NCI-H524 (cell line): ENCODE measurements at regions not wholly inside any gene's neighbourhood (a gene's known extent, or its start where the extent isn't known, plus 50 kb on each side); places are given as distances from the start of the nearest gene placed in this dataset.
"Not testable (repeated sequence)": the region's sequence is repeated elsewhere in the genome, so short reads cannot be mapped to it uniquely, and the experiment has no call there.

Experiments used
- DNase-seq, 2 experiments: peaks; one replicate each; lab custom pipeline; 2025; lab: John Stamatoyannopoulos, UW

DNA sequence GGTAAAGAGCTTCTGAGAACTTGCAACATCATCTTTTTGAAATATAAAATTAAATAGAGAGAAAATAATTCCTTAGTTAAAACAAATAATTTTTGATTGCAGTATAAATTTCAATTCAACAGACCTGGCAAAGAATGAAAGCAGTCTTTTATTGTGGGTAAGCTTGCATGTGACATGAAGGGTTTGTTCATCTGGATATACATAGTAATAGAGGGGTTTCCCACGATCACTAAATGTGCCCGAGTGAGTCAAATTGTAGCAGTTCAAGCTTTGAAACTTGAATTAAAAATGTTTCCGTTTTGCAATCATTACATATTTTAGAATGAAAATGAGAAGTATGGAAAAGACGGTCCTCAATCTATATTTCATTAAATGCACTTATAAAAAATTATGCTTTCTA lies 658.4 kb upstream of the MBL2 start:
- no peak for DNase-seq

DNA sequence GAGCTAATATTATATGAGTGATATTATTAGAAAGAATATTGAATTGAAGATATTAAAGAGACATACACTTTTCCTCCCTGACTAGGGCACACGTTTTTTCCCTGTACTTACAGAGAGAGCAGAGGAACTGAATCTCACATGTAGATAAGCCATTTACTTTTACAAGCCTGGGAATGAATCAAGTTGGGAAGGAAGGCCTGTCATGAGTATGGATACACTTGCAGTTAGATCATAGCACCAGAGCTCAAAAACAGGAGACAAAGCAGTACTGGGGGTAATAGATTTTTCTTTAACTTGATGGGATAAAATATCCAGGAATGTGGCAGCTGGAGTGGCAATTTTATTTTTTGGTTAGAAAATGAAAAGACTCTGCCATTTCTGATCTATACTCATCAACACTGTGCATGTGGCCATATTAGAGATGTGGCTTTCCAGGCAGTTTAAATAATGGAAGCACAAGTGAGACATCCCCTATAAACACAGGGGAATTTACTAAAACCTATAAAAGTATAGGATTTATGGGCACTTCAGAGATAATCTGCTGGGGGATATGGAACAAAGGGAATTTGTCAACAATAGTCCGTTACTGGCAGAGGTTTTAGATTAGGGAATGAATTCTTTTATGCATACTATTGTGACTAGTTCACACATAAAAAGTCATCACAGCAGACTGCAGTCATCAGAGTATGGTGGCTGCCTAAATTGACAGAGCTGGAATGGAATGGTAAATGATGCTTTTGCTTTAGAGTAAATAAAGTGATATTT lies 657.7 kb upstream of the MBL2 start:
- no peak for DNase-seq

DNA sequence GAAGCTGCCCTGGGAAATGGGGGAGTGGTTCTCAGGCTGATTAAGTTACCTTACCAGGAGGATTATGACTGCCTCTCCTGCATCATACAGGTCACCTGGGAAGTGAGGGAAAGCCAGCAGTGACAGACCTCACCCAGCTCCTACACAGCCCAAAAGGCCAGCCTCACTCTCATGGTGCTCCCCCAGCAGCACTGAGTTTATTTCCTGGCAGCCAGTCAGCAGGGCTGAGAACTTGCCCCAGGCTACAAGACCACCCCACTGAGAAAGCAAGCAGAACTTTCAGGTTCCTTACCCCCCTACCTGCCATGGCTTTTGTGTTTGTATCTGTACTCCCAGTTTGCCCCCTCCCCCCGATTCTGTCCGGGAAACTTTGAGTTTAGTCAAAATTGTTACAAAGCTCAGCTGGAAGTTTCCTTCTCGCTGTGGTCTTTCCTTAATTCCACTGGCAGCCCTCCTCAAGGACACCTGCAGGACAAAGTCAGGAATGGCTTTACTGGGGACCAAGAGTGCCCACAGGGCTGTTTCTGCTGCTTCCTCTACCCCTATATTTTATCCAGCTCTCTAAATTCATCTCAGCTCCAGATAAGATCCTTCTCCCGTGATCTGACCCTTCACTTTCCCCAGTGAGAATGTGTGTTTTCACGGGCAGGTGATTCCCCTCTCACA lies 649.8 kb upstream of the MBL2 start:
- no peak for DNase-seq

DNA sequence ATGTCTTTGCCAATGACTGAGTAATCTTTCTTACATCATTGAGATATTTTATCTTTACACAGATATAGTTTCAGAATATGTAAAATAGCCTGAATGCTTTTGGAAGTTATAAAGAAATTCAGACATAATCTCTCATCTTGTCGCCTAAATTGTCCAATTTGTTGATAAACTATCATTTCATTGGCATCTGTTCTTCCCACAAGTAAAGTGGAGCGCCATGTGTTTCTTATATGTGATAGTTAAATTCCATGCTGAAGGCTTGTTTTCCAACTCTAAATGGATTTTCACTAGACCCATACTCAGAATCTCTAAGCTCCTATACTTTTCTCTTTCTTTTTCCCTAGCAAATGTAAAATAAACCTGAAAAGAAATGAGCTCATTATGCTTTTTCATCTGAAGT lies 640.1 kb upstream of the MBL2 start:
- DNase-seq: no peak

DNA sequence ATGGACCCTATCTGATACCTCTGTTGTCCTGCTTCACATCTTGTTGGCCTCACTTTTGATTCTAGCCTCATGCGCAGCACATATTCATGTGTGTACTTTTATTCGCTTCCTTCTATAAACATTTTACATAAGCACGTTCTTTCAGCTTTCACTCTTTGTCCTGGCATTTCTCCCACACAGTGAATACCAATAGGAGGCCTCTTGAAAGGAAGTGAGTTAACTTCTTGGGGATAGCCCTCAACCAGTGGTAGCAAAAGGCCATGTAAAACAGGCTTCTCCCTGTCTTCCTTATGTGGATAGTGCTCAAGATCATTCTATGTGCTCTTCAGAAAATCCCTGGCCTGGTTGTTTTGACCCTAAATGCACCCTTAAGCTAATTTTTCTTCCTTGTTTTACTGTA lies 633.9 kb upstream of the MBL2 start:
- no peak for DNase-seq

DNA sequence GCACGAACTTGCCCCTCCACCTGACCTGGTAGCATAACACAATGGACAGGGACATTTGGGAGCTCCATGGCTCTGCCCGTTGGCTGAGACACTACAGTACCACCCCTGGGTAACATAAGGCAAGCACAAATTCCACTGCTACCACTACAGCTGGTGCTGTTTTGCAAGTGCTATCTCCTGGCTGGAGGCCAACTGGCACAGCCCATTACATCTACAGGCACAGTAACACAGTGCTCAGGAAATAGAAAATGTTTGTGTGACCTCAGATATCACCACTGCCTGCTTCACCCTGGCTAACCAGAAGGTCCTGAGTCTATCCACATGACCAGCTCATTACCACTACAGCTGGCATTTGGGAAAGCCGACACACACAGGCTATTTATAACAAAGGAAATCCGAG lies 631.1 kb upstream of the MBL2 start:
- DNase-seq: no peak

DNA sequence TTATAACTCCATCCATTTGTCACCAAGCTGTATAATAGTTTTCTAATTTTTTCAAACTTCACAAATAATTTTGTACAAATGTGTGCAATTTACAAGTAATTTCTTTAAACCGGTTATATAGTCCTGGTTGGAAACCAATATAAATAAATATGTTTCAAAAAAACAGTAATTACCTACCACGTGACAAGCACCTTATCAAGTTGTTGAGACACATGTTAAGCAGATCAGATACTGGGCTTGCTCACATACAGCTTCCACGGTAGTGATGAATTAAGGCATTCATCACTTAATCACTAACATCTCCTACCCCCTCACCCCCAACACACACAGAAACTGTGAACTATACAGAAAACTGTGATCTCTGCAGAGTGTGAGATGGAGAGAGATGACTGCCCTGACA lies 630.0 kb upstream of the MBL2 start:
- no peak for DNase-seq

DNA sequence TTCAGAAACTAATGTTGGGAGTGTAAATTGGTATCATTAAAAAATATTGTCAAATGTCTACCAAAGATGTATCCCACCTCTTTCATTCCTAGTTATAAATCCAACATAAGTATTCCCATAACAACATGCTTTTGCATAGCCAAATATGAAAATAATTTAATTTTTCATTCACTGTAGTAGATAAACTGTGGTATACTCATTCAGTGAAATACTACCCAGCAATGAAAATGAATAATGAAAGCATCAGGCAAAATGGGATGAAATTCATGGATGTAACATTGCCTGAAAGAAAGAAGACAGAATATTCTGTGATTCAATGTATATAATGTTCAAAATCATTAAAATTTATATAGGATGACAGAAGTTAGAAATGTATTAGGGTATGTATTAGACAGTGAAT lies 629.0 kb upstream of the MBL2 start:
- no peak for DNase-seq

DNA sequence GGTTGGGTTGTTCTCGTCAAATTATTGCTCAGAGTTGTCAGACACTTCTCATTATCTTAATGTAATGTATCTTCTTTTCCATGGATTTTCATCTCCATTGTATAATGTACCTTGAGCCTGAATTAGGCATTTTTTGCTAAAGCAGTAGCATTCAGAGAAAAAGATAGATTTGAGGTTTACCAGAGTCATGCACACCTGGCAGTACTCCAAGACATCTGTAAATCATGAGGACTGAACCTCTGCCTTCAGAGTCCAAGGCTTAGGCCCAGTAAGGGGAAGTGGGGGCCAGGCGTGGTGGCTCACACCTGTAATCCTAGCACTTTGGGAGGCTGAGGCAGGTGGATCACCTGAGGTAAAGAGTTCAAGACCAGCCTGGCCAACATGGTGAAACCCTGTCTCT lies 624.3 kb upstream of the MBL2 start:
- DNase-seq: no peak

DNA sequence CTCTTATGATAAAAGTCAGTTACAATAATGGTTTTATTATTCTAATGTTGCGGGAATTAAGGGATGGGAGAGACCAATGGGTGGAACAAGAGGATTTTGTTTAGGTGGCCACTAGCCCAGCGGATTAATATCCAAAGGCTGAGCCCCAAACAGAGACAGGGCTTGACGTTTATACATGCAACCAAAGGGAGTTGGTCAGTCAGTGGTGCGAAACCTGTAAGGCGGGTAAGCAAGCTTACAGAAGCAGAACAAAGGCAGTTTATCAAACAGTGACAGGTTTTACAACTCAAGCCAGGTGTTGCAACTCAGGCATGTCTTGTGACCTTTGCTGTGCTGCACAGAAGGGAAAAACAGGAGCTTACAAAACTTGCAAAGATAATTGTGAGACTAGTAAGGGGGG lies 622.9 kb upstream of the MBL2 start:
- no peak for DNase-seq

DNA sequence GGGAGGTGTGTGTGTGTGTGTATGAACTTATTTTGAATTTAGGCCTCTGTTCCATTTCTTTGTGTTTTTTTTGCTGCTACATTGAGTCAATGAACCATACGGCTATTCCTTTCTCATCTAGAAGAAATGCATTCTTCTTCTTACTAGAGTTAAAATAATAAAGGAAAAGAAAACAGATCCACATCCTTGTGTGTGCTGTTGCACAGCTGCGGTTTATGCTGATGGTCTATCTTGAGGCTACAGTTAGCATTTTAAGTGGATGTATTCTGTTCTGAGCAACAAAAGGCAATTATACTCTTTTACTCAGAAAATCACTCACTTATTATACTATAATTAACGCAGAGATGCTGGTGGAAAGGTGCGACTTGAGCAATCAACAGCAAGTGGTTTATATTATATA lies 615.0 kb upstream of the MBL2 start:
- DNase-seq: no peak

DNA sequence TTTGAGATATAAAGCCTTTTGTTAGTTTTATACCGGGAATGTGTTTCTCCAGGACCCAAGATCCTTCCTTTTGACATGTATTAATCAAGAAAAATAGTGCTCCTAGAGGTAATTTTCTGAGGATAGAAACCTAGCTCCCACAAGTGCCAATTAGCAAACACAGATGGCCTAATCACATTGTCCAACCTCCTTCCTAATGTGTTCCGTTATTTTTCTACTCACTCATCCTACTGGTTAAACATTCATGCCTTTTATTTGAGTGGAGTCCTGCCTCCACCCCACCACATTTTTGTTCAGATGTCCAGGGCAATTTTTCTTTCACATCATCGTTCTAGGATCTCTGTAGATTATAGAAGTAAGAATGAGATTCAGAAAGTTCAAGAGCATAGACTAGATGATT lies 610.0 kb upstream of the MBL2 start:
- no peak for DNase-seq

DNA sequence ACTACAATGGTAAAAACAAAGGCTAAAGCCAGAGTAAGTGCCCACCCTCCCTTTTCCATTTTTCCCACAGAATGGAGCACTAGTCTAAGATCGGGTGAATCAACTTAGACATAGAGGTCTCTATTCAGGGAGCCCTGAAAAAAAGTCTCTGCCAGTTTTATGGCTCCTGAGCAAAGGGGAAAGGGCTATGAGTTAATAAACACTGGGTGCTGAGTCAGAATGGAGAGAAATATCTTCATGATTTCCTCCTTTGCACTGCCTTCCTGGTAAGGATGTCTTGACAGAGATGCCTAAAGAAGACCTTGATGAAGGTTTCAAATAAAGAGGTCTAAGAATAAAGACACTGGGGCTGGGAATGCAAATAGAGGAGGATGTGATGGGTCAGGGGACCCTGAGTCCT lies 607.4 kb upstream of the MBL2 start:
- no peak for DNase-seq

DNA sequence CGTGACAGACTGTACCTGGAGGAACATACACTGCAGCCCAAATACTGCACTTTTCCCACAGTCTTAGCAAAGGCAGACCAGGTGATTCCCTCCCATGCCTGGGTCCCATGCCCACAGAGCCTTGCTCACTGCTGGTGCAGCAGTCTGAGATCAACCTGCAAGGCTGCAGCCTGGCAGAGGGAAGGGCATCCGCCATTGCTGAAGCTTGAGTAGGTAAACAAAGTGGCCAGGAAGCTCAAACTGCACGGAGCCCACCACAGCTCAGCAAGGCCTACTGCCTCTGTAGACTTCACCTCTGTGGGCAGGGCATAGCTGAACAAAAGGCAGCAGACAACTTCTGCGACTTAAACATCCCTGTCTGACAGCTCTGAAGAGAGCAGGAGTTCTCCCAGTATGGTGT lies 597.8 kb upstream of the MBL2 start:
- no peak for DNase-seq

DNA sequence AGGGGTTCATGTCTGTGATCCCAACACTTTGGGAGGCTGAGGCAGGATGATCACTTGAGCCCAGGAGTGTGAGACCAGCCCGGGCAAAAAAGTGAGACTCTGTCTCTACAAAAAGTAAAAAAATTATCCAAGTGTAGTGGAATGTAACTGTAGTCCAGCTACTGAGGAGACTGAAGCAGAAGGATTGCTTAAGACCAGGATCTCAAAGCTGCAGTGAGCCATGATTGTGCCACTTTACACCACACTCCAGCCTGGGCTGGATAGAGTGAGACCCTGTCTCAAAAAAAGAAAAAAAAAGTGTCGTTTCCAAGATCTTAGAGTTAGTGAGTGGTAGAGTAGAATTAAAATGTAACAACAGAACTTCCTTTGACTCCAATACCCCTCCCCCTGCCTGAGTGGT lies 589.4 kb upstream of the MBL2 start:
- DNase-seq: no peak

DNA sequence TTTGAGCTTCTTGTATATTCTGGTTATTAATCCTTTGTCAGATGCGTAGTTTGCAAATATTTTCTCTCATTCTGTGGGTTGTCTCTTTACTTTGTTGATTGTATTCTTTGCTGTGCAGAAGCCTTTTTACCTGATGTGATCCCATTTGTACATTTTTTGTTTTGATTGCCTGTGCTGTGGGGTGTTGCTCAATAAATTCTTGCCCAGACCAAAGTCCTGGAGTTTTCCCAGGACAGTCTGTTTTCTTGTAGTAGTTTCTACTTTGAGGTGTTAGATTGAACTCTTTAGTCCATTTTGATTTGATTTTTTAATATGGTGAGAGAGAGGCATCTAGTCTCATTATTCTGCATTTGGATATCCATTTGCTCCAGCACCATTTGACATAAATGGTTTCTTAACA lies 588.7 kb upstream of the MBL2 start:
- DNase-seq: no peak

DNA sequence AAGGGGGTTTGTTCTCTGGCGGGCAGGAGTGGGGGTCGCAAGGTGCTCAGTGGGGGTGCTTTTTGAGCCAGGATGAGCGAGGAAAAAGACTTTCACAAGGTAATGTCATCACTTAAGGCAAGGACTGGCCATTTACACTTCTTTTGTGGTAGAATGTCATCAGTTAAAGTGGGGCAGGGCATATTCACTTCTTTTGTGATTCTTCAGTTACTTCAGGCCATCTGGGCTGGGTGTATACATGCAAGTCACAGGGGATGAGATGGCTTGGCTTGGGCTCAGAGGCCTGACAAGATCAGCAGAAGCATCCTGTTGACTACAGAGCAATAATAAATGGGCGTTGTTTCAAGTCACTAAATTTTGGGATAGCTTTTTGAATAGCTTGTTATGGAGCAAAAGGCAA lies 586.4 kb upstream of the MBL2 start:
- not testable (repeated sequence) for DNase-seq

DNA sequence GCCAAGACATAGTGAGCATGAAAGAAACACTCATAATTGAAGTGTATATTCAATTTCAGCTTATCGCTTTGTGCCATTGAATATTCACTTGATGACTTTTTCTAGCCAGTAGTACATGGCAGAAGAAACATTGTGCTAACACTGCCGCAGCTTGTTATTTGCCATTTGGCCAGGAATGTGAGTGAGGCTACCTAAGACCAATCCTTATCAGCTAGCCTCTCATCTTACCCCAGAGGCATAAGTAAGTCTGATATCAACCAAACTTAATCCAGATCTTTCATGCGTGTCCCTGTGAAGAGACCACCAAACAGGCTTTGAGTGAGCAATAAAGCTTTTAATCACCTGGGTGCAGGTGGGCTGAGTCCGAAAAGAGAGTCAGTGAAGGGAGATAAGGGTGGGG lies 586.0 kb upstream of the MBL2 start:
- DNase-seq: no peak

DNA sequence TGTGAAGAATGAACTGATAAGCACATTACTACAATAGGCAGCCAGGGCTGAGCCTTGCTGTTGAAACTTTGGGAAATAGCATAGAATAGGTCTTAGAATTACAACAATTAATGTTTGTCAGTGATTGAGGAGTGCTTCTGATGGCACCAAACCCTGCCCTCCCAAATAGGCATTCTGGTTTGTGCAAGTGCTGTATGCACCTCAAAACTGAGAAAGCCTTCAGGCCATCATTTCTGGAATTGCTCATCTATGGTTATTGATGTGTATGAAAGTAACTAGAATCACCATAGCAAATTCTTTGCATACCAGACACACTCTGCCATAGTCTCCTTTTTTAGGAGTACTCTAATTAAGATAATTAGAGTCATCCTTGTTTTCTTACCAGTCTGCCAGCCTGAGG lies 585.0 kb upstream of the MBL2 start:
- DNase-seq: no peak

DNA sequence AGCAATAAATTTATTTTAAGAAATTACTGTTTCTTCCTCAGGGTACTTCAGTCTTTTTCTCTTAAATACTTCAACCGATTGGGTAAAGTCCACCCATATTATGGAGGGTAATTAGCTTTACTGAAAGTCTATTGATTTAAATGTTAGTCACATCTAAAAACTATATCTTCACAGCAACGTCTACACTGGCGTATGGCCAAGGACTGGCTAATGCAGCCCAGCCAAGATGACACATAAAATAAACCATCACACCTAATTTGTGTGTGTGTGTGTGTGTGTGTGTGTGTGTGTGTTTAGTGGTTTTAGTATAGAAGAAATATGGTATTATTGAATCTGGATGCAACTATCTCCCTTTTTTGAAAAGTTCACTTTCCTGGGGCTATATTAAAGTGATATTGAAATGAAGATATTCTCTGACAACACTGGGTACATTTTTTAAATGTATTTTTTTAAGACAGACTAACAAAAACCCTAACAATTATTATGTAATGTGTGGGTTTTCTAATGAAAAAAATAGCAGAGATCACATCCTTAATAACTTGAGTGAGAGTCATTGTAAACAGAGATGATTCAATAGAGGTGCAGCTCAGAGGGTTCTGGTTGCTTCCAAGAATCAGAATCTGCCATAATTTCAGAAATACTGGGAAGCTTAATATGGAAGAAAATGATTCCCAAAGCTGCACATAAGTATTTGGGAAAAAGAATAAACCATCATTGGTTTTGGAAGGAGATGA lies 584.2 kb upstream of the MBL2 start:
- no peak for DNase-seq

DNA sequence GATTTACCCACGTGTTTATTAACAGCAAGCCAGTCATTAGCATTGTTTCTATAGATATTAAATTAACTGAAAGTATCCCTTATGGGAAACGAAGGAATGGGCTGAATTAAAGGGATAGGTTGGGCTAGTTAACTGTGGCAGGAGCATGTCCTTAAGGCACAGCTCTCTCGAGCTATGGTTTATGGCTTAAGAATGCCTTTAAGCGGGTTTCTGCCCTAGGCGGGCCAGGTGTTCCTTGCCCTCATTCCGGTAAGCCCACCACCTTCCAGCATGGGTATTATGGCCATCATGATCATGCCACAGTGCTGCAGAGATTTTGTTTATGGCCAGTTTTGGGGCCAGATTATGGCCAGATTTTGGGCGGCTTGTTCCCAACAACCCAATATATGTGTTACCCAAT lies 569.9 kb upstream of the MBL2 start:
- DNase-seq: not testable (repeated sequence)

DNA sequence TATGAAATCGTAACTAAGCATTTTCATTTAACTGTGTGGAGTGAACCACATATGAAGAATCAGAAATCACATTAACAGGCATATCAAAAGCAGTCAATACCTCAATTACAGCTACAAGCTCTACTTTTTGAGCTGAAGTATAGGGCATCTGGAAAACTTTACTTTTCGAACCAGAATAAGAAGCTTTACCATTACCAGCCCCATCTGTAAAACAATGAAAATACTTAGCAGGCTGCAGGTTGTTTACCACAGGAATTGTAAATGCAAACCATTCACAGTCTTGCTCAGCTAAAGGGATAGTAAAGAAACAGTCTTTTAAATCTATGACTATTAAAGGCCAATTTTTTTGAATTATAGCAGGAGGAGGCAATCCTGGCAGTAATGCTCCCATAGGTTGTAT lies 565.6 kb upstream of the MBL2 start:
- not testable (repeated sequence) for DNase-seq

DNA sequence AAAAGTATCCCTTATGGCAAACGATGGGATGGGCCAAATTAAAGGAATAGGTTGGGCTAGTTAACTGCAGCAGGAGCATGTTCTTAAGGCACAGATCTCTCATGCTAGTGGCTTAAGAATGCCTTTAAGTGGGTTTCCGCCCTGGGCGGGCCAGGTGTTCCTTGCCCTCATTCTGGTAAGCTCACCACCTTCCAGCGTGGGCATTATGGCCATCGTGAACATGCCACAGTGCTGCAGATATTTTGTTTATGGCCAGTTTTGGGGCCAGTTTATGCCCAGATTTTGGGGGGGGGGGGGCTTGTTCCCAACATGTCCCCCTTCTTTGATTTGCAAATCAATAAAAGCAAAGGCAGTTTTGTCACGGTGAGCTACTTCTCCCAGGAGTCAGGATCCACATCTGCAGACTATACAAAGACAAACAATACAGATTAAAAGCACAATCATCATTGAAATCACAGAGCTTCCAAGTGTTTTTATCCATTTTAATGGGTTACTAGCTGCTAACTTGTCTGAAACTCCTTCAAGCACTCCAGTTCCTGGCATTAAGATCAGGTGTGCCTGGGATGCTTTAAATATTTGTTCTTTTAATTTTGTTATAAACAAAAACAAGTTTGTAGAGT lies 563.3 kb upstream of the MBL2 start:
- DNase-seq: not testable (repeated sequence)
